Transverse colon (tissue), 4 donors: ENCODE measurements at regions not wholly inside any gene's neighbourhood (a gene's known extent, or its start where the extent isn't known, plus 50 kb on each side); places are given as distances from the start of the nearest gene placed in this dataset.

Experiments
- DNase-seq: peaks from one replicate; pipeline ENCODE4 v3.0.0-alpha.2; 2019
- H3K27ac ChIP-seq, 4 donors: fragments of 200-600 bp; sonication (generic); 2 replicates each; pipeline ENCODE4 v1.5.1; 2016 to 2018; ENCODE audit warnings: inconsistent platforms in 4 of 4
- H3K27me3 ChIP-seq: fragments of 200-600 bp; sonication (generic); 2 replicates; pipeline ENCODE4 v1.5.1; 2017; ENCODE audit warnings: inconsistent platforms
- H3K36me3 ChIP-seq, 4 donors: fragments of 200-600 bp; sonication (generic); 2 replicates each; pipeline ENCODE4 v1.5.1; 2017 to 2019; ENCODE audit warnings: inconsistent platforms in 4 of 4
- H3K4me1 ChIP-seq, 4 donors: fragments of 200-600 bp; sonication (generic); 2 replicates each; pipeline ENCODE4 v1.5.1; 2017 to 2020; ENCODE audit warnings: inconsistent platforms in 4 of 4
- H3K4me3 ChIP-seq, 4 donors: fragments of 200-600 bp; sonication (generic); 1 replicate in 1 of 4; 2 replicates in 3 of 4; pipeline versions ENCODE4 v1.5.1 to v1.6.1; 2017 to 2019; ENCODE audit warnings: inconsistent platforms in 4 of 4
- H3K9me3 ChIP-seq, 2 donors: fragments of 200-600 bp; sonication (generic); 2 replicates each; pipeline ENCODE4 v1.5.1; 2017 to 2019; ENCODE audit warnings: inconsistent platforms in 2 of 2
- EP300 ChIP-seq: sonication (generic); formaldehyde crosslinking; IDR thresholded peaks from one replicate; pipeline ENCODE4 v1.6.1; 2017; ENCODE audit warnings: antibody characterized with exemption, low read depth
- POLR2A ChIP-seq: fragments of 450-650 bp; IDR thresholded peaks from one replicate; pipeline ENCODE4 v1.6.1; 2016; ENCODE audit warnings: antibody characterized with exemption, mild to moderate bottlenecking, moderate library complexity
- POLR2AphosphoS5 ChIP-seq, 3 donors: sonication (generic); formaldehyde crosslinking; IDR thresholded peaks; one replicate each; pipeline ENCODE4 v1.6.1; 2016; ENCODE audit warnings: antibody characterized with exemption in 3 of 3
- WGBS, 2 donors: methylation state at CpG; one replicate each; pipeline ENCODE4 v1.1.5; 2018; ENCODE audit warnings: low coverage in 1 of 2; 5-methylcytosine and 5-hydroxymethylcytosine counted together
- in situ Hi-C, 4 donors: fragments of 200-750 bp; cut with MboI; loops; one replicate each; pipeline versions ENCODE4 v1.15.0 to v1.15.1; 2017; ENCODE audit warnings: low sequenced_read_pairs in 3 of 4, low pct_ligation_motif_present in 1 of 4, low pct_unique_long_range_greater_than_20kb in 1 of 4
- intact Hi-C: fragments of 100-400 bp; cut with DNase I; formaldehyde crosslinking; loops from one replicate; pipeline ENCODE4 v1.15.1; 2023; ENCODE audit warnings: low total_unique reads
- TF ChIP-seq, protein P1 (sequence below), 5 experiments: fragments of 200-600 bp in 3 of 5; fragments of 450-650 bp in 2 of 5; sonication (generic) in 3 of 5; IDR thresholded peaks; 1 replicate in 2 of 5; 2 replicates in 3 of 5; pipeline ENCODE4 v1.5.1; 2016 to 2017; ENCODE audit warnings: antibody characterized with exemption in 5 of 5, inconsistent platforms in 3 of 5, mild to moderate bottlenecking in 2 of 5, moderate library complexity in 1 of 5

GRCh38 chr12:98213556-98213955 lies 301.8 kb upstream of the TMPO start:
- H3K9me3 ChIP-seq = no peaks in the 10 kb centered on the region
- H3K27ac ChIP-seq = no peak overlapping the region
- in situ Hi-C loops (no loop called here), intact Hi-C loops (no loop called here)
- no peaks in the 10 kb centered on the region for H3K4me1 ChIP-seq
- DNase-seq = no peak
- no peak overlapping the region for H3K4me3 ChIP-seq
- WGBS, 2 donors = 43 to 65% methylated on average over 2 to 6 of the region's 6 CpGs
- H3K36me3 ChIP-seq = no peaks in the 10 kb centered on the region
- no peaks in the 10 kb centered on the region for H3K27me3 ChIP-seq
- no peak for TF ChIP-seq POLR2A
- TF ChIP-seq EP300 = no peak
- TF ChIP-seq, protein P1, sequence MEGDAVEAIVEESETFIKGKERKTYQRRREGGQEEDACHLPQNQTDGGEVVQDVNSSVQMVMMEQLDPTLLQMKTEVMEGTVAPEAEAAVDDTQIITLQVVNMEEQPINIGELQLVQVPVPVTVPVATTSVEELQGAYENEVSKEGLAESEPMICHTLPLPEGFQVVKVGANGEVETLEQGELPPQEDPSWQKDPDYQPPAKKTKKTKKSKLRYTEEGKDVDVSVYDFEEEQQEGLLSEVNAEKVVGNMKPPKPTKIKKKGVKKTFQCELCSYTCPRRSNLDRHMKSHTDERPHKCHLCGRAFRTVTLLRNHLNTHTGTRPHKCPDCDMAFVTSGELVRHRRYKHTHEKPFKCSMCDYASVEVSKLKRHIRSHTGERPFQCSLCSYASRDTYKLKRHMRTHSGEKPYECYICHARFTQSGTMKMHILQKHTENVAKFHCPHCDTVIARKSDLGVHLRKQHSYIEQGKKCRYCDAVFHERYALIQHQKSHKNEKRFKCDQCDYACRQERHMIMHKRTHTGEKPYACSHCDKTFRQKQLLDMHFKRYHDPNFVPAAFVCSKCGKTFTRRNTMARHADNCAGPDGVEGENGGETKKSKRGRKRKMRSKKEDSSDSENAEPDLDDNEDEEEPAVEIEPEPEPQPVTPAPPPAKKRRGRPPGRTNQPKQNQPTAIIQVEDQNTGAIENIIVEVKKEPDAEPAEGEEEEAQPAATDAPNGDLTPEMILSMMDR (IDR thresholded peaks at IDR 0.05) = no peak
- TF ChIP-seq POLR2AphosphoS5 (IDR thresholded peaks at IDR 0.05) = no peak

GRCh38 chr12:98217257-98217656 lies 298.1 kb upstream of the TMPO start:
- intact Hi-C loops = no loop called here
- H3K9me3 ChIP-seq = no peaks in the 10 kb centered on the region

DNA sequence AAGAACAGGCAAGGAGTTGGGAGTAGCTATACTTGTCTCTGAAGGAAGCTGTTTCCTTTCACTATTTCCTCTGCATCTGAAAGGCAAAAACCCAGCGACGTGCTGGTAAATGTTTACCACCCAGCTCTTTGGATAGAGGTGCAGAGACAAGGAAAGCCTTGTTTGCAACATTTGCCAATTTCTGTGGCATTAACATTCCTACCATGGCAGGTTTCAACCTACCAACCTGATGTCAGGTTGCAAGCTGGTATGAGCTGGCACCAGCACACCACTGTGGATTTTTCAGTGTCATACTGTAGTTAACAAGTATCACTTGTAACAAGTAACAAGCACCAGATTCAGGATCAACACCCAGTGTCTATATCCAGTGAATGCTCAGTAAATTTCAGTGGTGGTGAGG lies 294.8 kb upstream of the TMPO start:
- intact Hi-C loops = no loop called here
- no peak overlapping the region for H3K27ac ChIP-seq
- no peaks in the 10 kb centered on the region for H3K27me3 ChIP-seq
- WGBS, 2 donors = 45% methylated on average over 2 of the region's 2 CpGs; no CpG with 5 or more reads in 1 of the 2 donors
- no peaks in the 10 kb centered on the region for H3K4me1 ChIP-seq
- H3K36me3 ChIP-seq = no peaks in the 10 kb centered on the region
- no peak overlapping the region for H3K4me3 ChIP-seq
- H3K9me3 ChIP-seq = no peaks in the 10 kb centered on the region
- DNase-seq = no peak
- TF ChIP-seq, protein P1 (IDR thresholded peaks at IDR 0.05) = no peak
- no peak for TF ChIP-seq POLR2A
- TF ChIP-seq EP300 = no peak
- no peak for TF ChIP-seq POLR2AphosphoS5 (IDR thresholded peaks at IDR 0.05)
- in situ Hi-C loops = no loop called here

More at GRCh38 chr12:98217257-98217656, 298.1 kb upstream of the TMPO start:
- in situ Hi-C loops = no loop called here
- Histone ChIP-seq H3K4me3 (no peak overlapping the region), H3K36me3 (no peaks in the 10 kb centered on the region), H3K27me3 (no peaks in the 10 kb centered on the region), H3K4me1 (no peaks in the 10 kb centered on the region), H3K27ac (no peak overlapping the region)
- TF ChIP-seq POLR2AphosphoS5 (IDR thresholded peaks at IDR 0.05) (no peak), POLR2A (no peak), EP300 (no peak)
- TF ChIP-seq, protein P1 (IDR thresholded peaks at IDR 0.05) = no peak
- no peak for DNase-seq
- 93 to 100% methylated on average over 1 of the region's 1 CpG for WGBS, 2 donors

- no peak for DNase-seq
- WGBS, 2 donors = 66 to 75% methylated on average over 4 to 8 of the region's 8 CpGs
Observed at GRCh38 chr12:98221243-98221808, 294.1 kb upstream of the TMPO start.

More at GRCh38 chr12:98221243-98221808, 294.1 kb upstream of the TMPO start:
- TF ChIP-seq, protein P1 (IDR thresholded peaks at IDR 0.05) = no peak
- no peak for TF ChIP-seq EP300
- TF ChIP-seq POLR2AphosphoS5 (IDR thresholded peaks at IDR 0.05) = no peak
- TF ChIP-seq POLR2A = no peak
- Histone ChIP-seq H3K27ac (no peak overlapping the region), H3K27me3 (no peaks in the 10 kb centered on the region), H3K4me3 (no peak overlapping the region), H3K36me3 (no peaks in the 10 kb centered on the region), H3K4me1 (no peaks in the 10 kb centered on the region), H3K9me3 (no peaks in the 10 kb centered on the region)
- in situ Hi-C loops (no loop called here), intact Hi-C loops (no loop called here)
